Testis (tissue), 2 donors: ENCODE measurements at regions not wholly inside any gene's neighbourhood (a gene's known extent, or its start where the extent isn't known, plus 50 kb on each side); places are given as distances from the start of the nearest gene placed in this dataset.
A peak's percentile ranks its signal among the peaks of the same experiment; 100 is the strongest.

Source experiments
- DNase-seq: peaks from one replicate; pipeline ENCODE4 v3.0.0-alpha.2; 2019
- H3K27ac ChIP-seq, 2 donors: fragments of 200-600 bp; sonication (generic); one replicate each; pipeline ENCODE4 v1.5.1; 2019
- H3K27me3 ChIP-seq: fragments of 200-600 bp; sonication (generic); one replicate; pipeline ENCODE4 v1.5.1; 2019
- H3K36me3 ChIP-seq: fragments of 200-600 bp; sonication (generic); one replicate; pipeline ENCODE4 v1.5.1; 2017; ENCODE audit warnings: low read depth; ENCODE audit errors: missing control alignments
- H3K4me1 ChIP-seq: fragments of 200-600 bp; sonication (generic); one replicate; pipeline ENCODE4 v1.5.1; 2019
- H3K4me3 ChIP-seq, 2 donors: fragments of 200-600 bp; sonication (generic); one replicate each; pipeline ENCODE4 v1.5.1; 2017 to 2019
- H3K9me3 ChIP-seq: fragments of 200-600 bp; sonication (generic); one replicate; pipeline ENCODE4 v1.5.1; 2017
- POLR2A ChIP-seq: fragments of 450-650 bp; IDR thresholded peaks from one replicate; pipeline ENCODE4 v1.6.1; 2017; ENCODE audit warnings: antibody characterized with exemption, mild to moderate bottlenecking, moderate library complexity
- WGBS, 2 donors: methylation state at CpG; one replicate each; pipeline ENCODE4 v1.1.5; 2018; 5-methylcytosine and 5-hydroxymethylcytosine counted together
- intact Hi-C: fragments of 100-400 bp; cut with DNase I; formaldehyde crosslinking; loops from one replicate; pipeline ENCODE4 v1.15.1; 2023; ENCODE audit warnings: low total_unique reads
- TF ChIP-seq, protein P1 (sequence below), 3 experiments: fragments of 450-650 bp in 2 of 3; fragments of 200-600 bp in 1 of 3; sonication (generic) in 1 of 3; IDR thresholded peaks; one replicate each; pipeline ENCODE4 v1.5.1; 2016 to 2019; ENCODE audit warnings: antibody characterized with exemption in 3 of 3, mild to moderate bottlenecking in 2 of 3, moderate library complexity in 1 of 3

DNA sequence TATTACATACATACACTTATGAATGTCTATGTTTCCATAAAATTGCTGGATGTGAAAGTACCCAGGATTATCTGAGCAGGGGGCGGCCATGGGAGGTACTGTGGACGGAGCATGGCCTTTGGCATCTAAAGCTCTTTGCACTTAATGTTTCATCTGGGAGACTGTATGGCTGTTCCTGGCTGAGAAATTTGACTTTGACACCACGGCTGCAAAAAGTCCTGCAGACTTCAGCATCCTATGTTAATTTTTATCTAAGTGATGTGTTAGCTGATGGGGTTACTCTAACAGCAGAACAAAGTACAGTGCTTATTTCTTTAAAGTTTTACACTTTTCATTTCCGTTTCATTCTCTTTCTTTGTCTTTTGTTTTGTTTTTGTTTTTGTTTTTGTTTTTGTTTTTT, 139.8 kb upstream of the STX18 start:
- intact Hi-C loops: no loop called here
- DNase-seq: no peak
- Histone ChIP-seq H3K4me1 (no peaks in the 10 kb centered on the region), H3K4me3 (no peak overlapping the region), H3K36me3 (no peaks in the 10 kb centered on the region), H3K27ac (no peak overlapping the region), H3K9me3 (no peaks in the 10 kb centered on the region), H3K27me3 (no peaks in the 10 kb centered on the region)
- TF ChIP-seq, protein P1, sequence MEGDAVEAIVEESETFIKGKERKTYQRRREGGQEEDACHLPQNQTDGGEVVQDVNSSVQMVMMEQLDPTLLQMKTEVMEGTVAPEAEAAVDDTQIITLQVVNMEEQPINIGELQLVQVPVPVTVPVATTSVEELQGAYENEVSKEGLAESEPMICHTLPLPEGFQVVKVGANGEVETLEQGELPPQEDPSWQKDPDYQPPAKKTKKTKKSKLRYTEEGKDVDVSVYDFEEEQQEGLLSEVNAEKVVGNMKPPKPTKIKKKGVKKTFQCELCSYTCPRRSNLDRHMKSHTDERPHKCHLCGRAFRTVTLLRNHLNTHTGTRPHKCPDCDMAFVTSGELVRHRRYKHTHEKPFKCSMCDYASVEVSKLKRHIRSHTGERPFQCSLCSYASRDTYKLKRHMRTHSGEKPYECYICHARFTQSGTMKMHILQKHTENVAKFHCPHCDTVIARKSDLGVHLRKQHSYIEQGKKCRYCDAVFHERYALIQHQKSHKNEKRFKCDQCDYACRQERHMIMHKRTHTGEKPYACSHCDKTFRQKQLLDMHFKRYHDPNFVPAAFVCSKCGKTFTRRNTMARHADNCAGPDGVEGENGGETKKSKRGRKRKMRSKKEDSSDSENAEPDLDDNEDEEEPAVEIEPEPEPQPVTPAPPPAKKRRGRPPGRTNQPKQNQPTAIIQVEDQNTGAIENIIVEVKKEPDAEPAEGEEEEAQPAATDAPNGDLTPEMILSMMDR (IDR thresholded peaks at IDR 0.05): no peak
- TF ChIP-seq POLR2A: no peak
- WGBS, 2 donors: 94 to 95% methylated on average over 4 of the region's 4 CpGs

DNA sequence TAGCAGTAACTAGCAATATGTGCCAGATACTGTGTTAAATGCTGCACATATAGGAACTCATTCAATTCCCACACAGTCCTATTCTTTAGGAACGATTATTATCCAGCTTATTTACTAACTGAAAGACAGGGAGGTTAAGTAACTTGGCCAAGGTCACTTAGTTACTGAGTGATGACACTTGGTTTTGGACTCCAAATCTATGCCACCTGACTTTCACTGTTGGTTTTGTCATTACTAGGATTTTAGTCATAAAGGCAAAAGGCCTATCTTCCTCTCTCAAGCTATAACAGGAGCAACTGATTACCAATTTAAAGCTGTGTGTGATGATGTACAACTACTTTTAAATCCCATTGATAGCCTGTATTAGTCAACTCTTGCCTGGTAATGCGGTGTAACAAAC, 138.9 kb upstream of the STX18 start:
- H3K4me3 ChIP-seq: no peak overlapping the region
- no peaks in the 10 kb centered on the region for H3K36me3 ChIP-seq
- no peaks in the 10 kb centered on the region for H3K9me3 ChIP-seq
- H3K27ac ChIP-seq: no peak overlapping the region
- no peak for TF ChIP-seq POLR2A
- TF ChIP-seq, protein P1 (IDR thresholded peaks at IDR 0.05): no peak
- no peaks in the 10 kb centered on the region for H3K27me3 ChIP-seq
- H3K4me1 ChIP-seq: no peaks in the 10 kb centered on the region
- intact Hi-C loops: no loop called here
- WGBS, 2 donors: 85 to 88% methylated on average over 2 of the region's 2 CpGs
- no peak for DNase-seq

DNA sequence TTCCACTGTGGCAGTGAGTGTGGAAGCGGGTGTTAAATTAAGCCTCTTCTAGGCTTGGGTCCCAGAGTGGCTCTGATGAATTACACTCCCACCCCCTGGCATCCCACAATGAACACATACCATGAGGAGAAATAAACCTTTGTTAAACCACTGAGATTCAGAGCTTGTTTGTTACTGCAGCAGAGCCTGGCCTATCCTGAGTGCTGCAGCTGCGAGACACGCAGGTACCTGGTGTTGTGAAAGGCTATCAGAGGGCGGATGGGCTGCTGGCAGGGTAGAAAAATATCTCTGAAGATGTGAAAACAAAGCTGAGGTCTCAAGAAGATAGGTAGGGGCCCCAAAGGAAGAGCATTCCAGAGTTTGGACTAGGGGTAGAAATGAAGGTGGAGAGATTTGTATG, 138.4 kb upstream of the STX18 start:
- Histone ChIP-seq H3K9me3 (no peaks in the 10 kb centered on the region), H3K4me1 (no peaks in the 10 kb centered on the region), H3K4me3 (no peak overlapping the region), H3K27ac (no peak overlapping the region), H3K36me3 (no peaks in the 10 kb centered on the region), H3K27me3 (no peaks in the 10 kb centered on the region)
- intact Hi-C loops: no loop called here
- WGBS, 2 donors: 94 to 97% methylated on average over 4 of the region's 4 CpGs
- no peak for DNase-seq
- no peak for TF ChIP-seq POLR2A
- TF ChIP-seq, protein P1 (IDR thresholded peaks at IDR 0.05): no peak

DNA sequence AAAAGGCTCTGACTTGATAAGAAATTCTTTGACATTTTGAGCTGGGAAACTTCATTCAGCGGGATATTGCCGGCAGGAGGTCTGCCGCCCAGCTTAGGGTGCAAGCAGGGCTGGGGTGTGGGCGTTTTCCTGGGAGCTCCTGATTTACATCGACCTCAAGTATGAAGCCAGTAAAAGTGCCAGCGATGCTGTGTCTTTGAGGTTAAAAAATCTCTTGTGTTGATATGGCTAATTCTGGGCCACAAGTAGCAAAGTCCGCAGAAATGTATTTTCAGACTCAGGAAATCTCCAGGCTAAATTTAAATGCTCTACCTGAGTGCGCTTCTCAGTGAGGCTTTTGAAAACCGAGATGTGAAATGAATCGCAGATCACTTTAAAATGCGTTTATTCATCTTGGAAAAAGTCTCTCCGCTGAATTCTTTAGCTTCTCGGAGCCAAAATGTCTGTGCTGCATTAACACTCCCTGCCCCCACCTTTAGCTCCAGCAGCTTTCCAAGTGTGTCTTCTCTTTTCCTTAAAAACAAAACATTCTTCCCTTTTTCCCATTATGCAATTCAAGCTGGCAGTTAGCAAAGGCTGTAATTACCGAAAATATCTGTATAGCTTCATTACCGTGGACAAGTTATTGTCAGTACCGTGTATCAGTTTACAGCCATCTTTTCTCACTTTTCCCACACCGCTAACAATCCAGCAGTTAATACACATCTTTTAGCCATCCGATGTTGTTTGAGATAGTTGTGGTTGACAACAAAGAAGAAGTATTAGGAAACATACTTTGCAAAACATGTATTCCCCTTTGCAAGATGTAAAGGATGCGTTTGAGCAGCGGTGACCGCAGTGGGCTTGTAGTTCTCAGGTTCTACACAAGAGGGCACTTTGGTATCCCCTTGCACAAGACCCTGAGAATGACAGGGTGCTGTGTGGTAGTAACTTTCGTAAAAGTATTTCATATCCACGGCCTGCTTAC, 136.0 kb upstream of the STX18 start:
- H3K27ac ChIP-seq: no peak overlapping the region
- intact Hi-C loops: no loop called here
- H3K36me3 ChIP-seq: no peaks in the 10 kb centered on the region
- H3K27me3 ChIP-seq: no peaks in the 10 kb centered on the region
- H3K4me1 ChIP-seq: no peaks in the 10 kb centered on the region
- WGBS, 2 donors: 23 to 28% methylated on average over 23 of the region's 23 CpGs
- TF ChIP-seq, protein P1 (IDR thresholded peaks at IDR 0.05): peak in 2 of 3 experiments; percentile 34 to 35
- TF ChIP-seq POLR2A: no peak
- peak; percentile 30 for DNase-seq
- no peaks in the 10 kb centered on the region for H3K9me3 ChIP-seq
- no peak overlapping the region for H3K4me3 ChIP-seq

DNA sequence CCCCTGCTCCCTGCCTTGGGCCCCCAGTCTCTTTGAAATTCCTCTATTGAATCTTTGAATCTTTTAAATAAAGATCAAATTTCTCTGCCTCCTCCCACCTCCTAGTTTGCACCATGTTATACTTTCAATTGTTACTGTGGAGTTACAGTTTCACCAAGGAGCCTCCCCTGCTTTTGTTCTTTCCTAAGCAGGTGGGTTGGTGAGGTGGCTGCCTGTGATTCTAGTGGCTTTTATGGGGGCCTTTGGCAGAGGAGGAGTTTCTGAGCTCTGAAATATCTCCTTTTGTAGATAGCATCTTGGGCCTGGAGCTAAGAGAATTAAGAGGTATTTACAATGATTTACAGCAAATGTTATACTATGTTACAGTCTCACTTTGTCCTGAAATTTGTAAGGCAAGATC, 133.8 kb upstream of the STX18 start:
- Histone ChIP-seq H3K4me3 (no peak overlapping the region), H3K4me1 (no peaks in the 10 kb centered on the region), H3K27me3 (no peaks in the 10 kb centered on the region), H3K9me3 (no peaks in the 10 kb centered on the region), H3K27ac (no peak overlapping the region), H3K36me3 (no peaks in the 10 kb centered on the region)
- intact Hi-C loops: no loop called here
- DNase-seq: no peak
- TF ChIP-seq, protein P1 (IDR thresholded peaks at IDR 0.05): no peak
- TF ChIP-seq POLR2A: no peak
